ENCODE measurements at regions not wholly inside any gene's neighbourhood (a gene's known extent, or its start where the extent isn't known, plus 50 kb on each side); places are given as distances from the start of the nearest gene placed in this dataset.

DNA sequence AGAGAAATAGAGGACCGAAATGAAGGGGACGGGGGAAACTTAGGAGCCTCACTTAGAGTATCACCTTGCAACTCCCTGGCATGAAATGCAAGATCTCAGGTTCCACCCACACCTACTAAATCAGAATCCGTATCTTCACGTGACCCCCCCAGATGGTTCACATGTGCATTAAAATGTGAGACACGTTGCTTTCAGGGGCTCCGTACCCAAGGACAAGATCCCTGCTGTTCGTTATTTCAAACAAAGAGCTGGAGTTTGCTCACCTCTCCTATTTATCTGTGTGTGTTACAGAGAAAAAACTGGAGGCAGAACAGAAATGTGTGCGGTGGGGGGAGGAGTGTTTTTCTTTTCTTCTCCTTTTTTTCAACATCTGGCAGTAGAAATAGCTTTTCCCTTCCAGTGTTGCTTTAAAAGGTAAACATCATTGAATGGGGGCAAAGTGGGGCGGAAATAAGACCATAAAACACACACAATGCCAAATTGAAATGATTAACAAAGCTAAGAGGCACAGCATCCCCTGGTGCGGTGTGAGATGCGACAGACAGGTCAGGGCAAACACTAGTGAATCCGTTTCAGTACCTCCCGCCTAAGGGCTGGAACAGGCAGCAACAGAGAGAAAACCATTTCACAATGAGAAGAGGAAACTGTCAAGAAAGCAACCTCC lies 145.4 kb downstream of the SOX9 start:
- H3K36me3 ChIP-seq, result no peaks in the 10 kb centered on the region
- H3K4me3 ChIP-seq, result no peak overlapping the region
- TF ChIP-seq POLR2A (IDR thresholded peaks at IDR 0.05), result no peak
- TF ChIP-seq, protein P1, sequence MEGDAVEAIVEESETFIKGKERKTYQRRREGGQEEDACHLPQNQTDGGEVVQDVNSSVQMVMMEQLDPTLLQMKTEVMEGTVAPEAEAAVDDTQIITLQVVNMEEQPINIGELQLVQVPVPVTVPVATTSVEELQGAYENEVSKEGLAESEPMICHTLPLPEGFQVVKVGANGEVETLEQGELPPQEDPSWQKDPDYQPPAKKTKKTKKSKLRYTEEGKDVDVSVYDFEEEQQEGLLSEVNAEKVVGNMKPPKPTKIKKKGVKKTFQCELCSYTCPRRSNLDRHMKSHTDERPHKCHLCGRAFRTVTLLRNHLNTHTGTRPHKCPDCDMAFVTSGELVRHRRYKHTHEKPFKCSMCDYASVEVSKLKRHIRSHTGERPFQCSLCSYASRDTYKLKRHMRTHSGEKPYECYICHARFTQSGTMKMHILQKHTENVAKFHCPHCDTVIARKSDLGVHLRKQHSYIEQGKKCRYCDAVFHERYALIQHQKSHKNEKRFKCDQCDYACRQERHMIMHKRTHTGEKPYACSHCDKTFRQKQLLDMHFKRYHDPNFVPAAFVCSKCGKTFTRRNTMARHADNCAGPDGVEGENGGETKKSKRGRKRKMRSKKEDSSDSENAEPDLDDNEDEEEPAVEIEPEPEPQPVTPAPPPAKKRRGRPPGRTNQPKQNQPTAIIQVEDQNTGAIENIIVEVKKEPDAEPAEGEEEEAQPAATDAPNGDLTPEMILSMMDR (IDR thresholded peaks at IDR 0.05), result no peak
- no peak for TF ChIP-seq EP300 (IDR thresholded peaks at IDR 0.05)
- no peaks in the 10 kb centered on the region for H3K27me3 ChIP-seq
- no peaks in the 10 kb centered on the region for H3K9me3 ChIP-seq
- no peak overlapping the region for H3K27ac ChIP-seq
- no peaks in the 10 kb centered on the region for H3K4me1 ChIP-seq (ENCODE audit: insufficient read depth)
- WGBS, 3 donors, result 5 to 15% (median 6%) methylated on average over 13 of the region's 13 CpGs
- no peak for DNase-seq
- intact Hi-C loops (cut with DNase I), result no loop called here

DNA sequence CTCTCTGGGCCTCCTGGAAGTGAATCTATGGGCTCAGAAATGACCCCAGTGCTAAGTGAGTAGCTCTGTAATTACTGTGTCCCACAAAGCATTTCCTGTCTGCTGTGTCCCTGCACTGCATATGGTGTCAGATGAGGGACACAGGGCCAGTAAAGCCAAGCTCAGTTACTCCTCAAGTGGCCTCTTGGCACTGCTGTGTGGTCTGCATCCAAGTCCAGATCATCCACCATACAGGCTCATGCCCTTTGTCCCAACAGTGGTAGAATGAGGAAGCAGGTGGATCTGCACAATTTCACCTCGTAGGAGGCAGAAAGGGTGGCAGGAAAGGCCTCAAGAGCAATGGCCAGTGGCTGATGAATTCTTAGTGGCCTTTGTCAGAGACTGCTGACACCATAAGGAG lies 146.8 kb downstream of the SOX9 start:
- no peak for TF ChIP-seq POLR2A (IDR thresholded peaks at IDR 0.05)
- TF ChIP-seq EP300 (IDR thresholded peaks at IDR 0.05), result no peak
- TF ChIP-seq, protein P1 (IDR thresholded peaks at IDR 0.05), result no peak
- no peak overlapping the region for H3K4me3 ChIP-seq
- DNase-seq, result no peak
- 0 to 74% (median 32%) methylated on average over 1 of the region's 1 CpG for WGBS, 3 donors
- no peaks in the 10 kb centered on the region for H3K36me3 ChIP-seq
- H3K4me1 ChIP-seq (ENCODE audit: insufficient read depth), result no peaks in the 10 kb centered on the region
- H3K27ac ChIP-seq, result no peak overlapping the region
- no peaks in the 10 kb centered on the region for H3K27me3 ChIP-seq
- H3K9me3 ChIP-seq, result no peaks in the 10 kb centered on the region
- intact Hi-C loops (cut with DNase I), result no loop called here

DNA sequence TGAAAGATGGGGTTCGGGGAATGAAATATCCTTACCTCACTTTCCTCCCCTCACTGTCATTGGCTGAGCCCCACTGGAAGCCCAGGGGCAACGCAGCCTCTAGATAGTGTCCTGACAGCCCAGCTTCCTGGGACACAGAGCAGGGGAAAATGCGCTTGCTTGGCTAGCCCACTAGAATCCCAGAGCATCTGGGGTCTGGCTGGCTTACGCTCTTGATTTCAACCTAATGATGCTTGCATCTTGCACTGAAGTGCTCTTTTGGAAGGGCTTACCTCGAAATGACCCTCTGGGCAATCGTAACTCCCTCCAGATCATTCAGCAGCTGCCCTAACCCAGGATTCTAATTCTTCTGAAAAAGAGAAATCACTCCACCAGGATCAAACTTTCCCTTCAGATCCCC lies 147.6 kb downstream of the SOX9 start:
- WGBS, 3 donors, result 64 to 88% (median 76%) methylated on average over 6 of the region's 6 CpGs
- no peaks in the 10 kb centered on the region for H3K36me3 ChIP-seq
- no peaks in the 10 kb centered on the region for H3K4me1 ChIP-seq (ENCODE audit: insufficient read depth)

DNA sequence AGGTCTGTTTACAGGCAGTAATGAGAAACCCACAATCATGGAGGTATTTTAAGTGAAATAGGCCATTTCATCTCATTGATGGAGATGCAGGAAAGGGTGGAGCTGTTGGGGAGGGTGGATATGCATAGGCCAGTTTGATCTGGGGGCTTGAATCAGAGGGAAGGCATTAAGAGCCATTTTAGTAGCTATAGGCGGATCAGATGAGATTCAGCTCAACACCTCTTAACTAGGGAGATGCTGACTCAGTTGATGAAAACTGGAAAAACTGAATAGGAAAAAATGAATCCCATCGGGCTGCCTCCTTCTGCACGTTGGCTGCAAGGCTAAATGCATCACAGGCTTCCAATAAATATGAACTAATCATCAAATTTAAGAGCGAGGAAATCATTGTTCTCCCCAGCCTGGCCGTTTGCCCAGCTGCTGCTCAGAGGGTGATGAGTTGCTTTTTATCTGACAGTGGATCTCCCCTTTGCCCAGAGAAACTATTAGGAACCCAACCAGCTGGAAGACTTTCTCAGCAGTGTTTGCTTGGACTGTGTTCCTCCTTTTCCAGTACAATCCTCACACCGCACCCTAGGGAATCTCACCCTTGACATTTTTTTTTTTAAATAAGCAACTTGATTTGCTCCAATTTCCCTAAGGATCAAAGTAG lies 149.6 kb downstream of the SOX9 start:
- H3K36me3 ChIP-seq, result no peaks in the 10 kb centered on the region
- intact Hi-C loops (cut with DNase I), result no loop called here
- H3K4me1 ChIP-seq (ENCODE audit: insufficient read depth), result no peaks in the 10 kb centered on the region
- 35 to 38% (median 38%) methylated on average over 6 of the region's 6 CpGs for WGBS, 3 donors
- H3K4me3 ChIP-seq, result no peak overlapping the region
- no peak for DNase-seq
- TF ChIP-seq EP300 (IDR thresholded peaks at IDR 0.05) (no peak), POLR2A (IDR thresholded peaks at IDR 0.05) (no peak)
- TF ChIP-seq, protein P1 (IDR thresholded peaks at IDR 0.05), result no peak
- H3K9me3 ChIP-seq, result no peaks in the 10 kb centered on the region
- no peak overlapping the region for H3K27ac ChIP-seq
- H3K27me3 ChIP-seq, result no peaks in the 10 kb centered on the region

More for the DNA sequence above, 147.6 kb downstream of the SOX9 start:
- Histone ChIP-seq H3K9me3 (no peaks in the 10 kb centered on the region), H3K27me3 (no peaks in the 10 kb centered on the region), H3K4me3 (no peak overlapping the region), H3K27ac (no peak overlapping the region)
- intact Hi-C loops (cut with DNase I), result no loop called here
- TF ChIP-seq, protein P1 (IDR thresholded peaks at IDR 0.05), result no peak
- TF ChIP-seq EP300 (IDR thresholded peaks at IDR 0.05) (no peak), POLR2A (IDR thresholded peaks at IDR 0.05) (no peak)
- DNase-seq, result no peak

Data from ovary (tissue), 7 donors.